ENCODE measurements at regions not wholly inside any gene's neighbourhood (a gene's known extent, or its start where the extent isn't known, plus 50 kb on each side); places are given as distances from the start of the nearest gene placed in this dataset.

DNA sequence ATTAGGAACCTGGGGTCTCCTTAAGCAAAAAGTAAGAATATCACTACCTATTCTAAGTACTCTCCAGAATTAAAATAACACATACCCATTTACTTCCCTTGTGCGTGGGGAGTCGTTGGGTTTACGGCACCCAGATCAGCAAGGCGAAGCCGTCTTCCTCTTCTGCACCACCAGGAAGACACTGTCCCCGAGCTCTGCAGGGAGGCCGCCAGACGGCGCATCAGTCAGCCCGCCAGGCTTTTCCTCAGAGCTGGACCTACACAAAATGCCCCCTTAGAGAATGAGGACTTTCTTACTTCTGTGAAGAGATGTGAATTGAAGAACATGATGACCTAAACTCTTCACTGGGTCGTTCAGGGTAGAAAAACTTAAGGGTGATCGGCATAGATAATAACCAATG is 526.5 kb downstream of the GALR1 start:
- TF ChIP-seq, protein P1, sequence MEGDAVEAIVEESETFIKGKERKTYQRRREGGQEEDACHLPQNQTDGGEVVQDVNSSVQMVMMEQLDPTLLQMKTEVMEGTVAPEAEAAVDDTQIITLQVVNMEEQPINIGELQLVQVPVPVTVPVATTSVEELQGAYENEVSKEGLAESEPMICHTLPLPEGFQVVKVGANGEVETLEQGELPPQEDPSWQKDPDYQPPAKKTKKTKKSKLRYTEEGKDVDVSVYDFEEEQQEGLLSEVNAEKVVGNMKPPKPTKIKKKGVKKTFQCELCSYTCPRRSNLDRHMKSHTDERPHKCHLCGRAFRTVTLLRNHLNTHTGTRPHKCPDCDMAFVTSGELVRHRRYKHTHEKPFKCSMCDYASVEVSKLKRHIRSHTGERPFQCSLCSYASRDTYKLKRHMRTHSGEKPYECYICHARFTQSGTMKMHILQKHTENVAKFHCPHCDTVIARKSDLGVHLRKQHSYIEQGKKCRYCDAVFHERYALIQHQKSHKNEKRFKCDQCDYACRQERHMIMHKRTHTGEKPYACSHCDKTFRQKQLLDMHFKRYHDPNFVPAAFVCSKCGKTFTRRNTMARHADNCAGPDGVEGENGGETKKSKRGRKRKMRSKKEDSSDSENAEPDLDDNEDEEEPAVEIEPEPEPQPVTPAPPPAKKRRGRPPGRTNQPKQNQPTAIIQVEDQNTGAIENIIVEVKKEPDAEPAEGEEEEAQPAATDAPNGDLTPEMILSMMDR (conservative IDR thresholded peaks at IDR 0.05 in 1 of 2, IDR thresholded peaks at IDR 0.05 in 1 of 2; ENCODE audit: low read depth in 1 of 2, low read length in 2 of 2), result no peak
- no peak for TF ChIP-seq EZH2 (IDR thresholded peaks at IDR 0.05; ENCODE audit: low read length, missing control alignments)

Data from fibroblast of lung (primary cell).